HepG2 (cell line): ENCODE measurements at regions not wholly inside any gene's neighbourhood (a gene's known extent, or its start where the extent isn't known, plus 50 kb on each side); places are given as distances from the start of the nearest gene placed in this dataset.

Experiments used
- AHDC1 ChIP-seq: sonication (generic); formaldehyde crosslinking; IDR thresholded peaks from 2 replicates; pipeline ENCODE4 v1.5.1; 2020; ENCODE audit warnings: mild to moderate bottlenecking, missing genetic modification reagents, borderline replicate concordance
- HDAC2 ChIP-seq: sonication (generic); formaldehyde crosslinking; IDR thresholded peaks from 2 replicates; pipeline ENCODE4 v1.4.0; 2020; ENCODE audit warnings: missing genetic modification reagents
- IKZF1 ChIP-seq: fragments of 450-650 bp; IDR thresholded peaks from 2 replicates; pipeline ENCODE4 v1.7.1; 2016
- POLR2A ChIP-seq, 2 experiments: IDR thresholded peaks; 2 replicates each; pipeline ENCODE4 v1.6.1; 2011; ENCODE audit warnings: low read depth in 2 of 2, low read length in 2 of 2, mild to moderate bottlenecking in 1 of 2, moderate library complexity in 1 of 2; ENCODE audit not compliant: insufficient read depth in 1 of 2
- ZC3H13 ChIP-seq: sonication (generic); formaldehyde crosslinking; IDR thresholded peaks from 2 replicates; pipeline ENCODE4 v1.8.1; 2023; ENCODE audit warnings: mild to moderate bottlenecking, missing genetic modification reagents, moderate library complexity
- ZNF251 ChIP-seq: sonication (generic); formaldehyde crosslinking; IDR thresholded peaks from 2 replicates; pipeline ENCODE4 v1.9.0; 2021; ENCODE audit warnings: mild to moderate bottlenecking, missing genetic modification reagents
- ZNF562 ChIP-seq: sonication (generic); formaldehyde crosslinking; IDR thresholded peaks from 2 replicates; pipeline ENCODE4 v1.8.0; 2022; ENCODE audit warnings: missing genetic modification reagents, borderline replicate concordance
- ZNF567 ChIP-seq: sonication (generic); formaldehyde crosslinking; IDR thresholded peaks from 2 replicates; pipeline ENCODE4 v1.8.1; 2023; ENCODE audit warnings: mild to moderate bottlenecking, missing genetic modification reagents, borderline replicate concordance
- ZNF687 ChIP-seq: sonication (generic); formaldehyde crosslinking; IDR thresholded peaks from 2 replicates; pipeline ENCODE4 v1.5.1; 2020; ENCODE audit warnings: mild to moderate bottlenecking, missing genetic modification reagents, moderate library complexity
- ZNF704 ChIP-seq: sonication (generic); formaldehyde crosslinking; IDR thresholded peaks from 2 replicates; pipeline ENCODE4 v1.8.1; 2023; ENCODE audit warnings: mild to moderate bottlenecking, inconsistent platforms, moderate library complexity, missing genetic modification reagents, borderline replicate concordance
- ZNF878 ChIP-seq: sonication (generic); formaldehyde crosslinking; IDR thresholded peaks from 2 replicates; pipeline ENCODE4 v1.8.1; 2023; ENCODE audit warnings: mild to moderate bottlenecking, missing genetic modification reagents, moderate library complexity
- TF ChIP-seq, protein P1 (sequence below): IDR thresholded peaks from 2 replicates; pipeline ENCODE4 v1.6.1; 2016; ENCODE audit warnings: low read depth, missing genetic modification reagents, missing compliant biosample characterization

GRCh38 chr4:123599920-123600810, 203.6 kb downstream of the SPRY1 start (continued):
- TF ChIP-seq, protein P1, sequence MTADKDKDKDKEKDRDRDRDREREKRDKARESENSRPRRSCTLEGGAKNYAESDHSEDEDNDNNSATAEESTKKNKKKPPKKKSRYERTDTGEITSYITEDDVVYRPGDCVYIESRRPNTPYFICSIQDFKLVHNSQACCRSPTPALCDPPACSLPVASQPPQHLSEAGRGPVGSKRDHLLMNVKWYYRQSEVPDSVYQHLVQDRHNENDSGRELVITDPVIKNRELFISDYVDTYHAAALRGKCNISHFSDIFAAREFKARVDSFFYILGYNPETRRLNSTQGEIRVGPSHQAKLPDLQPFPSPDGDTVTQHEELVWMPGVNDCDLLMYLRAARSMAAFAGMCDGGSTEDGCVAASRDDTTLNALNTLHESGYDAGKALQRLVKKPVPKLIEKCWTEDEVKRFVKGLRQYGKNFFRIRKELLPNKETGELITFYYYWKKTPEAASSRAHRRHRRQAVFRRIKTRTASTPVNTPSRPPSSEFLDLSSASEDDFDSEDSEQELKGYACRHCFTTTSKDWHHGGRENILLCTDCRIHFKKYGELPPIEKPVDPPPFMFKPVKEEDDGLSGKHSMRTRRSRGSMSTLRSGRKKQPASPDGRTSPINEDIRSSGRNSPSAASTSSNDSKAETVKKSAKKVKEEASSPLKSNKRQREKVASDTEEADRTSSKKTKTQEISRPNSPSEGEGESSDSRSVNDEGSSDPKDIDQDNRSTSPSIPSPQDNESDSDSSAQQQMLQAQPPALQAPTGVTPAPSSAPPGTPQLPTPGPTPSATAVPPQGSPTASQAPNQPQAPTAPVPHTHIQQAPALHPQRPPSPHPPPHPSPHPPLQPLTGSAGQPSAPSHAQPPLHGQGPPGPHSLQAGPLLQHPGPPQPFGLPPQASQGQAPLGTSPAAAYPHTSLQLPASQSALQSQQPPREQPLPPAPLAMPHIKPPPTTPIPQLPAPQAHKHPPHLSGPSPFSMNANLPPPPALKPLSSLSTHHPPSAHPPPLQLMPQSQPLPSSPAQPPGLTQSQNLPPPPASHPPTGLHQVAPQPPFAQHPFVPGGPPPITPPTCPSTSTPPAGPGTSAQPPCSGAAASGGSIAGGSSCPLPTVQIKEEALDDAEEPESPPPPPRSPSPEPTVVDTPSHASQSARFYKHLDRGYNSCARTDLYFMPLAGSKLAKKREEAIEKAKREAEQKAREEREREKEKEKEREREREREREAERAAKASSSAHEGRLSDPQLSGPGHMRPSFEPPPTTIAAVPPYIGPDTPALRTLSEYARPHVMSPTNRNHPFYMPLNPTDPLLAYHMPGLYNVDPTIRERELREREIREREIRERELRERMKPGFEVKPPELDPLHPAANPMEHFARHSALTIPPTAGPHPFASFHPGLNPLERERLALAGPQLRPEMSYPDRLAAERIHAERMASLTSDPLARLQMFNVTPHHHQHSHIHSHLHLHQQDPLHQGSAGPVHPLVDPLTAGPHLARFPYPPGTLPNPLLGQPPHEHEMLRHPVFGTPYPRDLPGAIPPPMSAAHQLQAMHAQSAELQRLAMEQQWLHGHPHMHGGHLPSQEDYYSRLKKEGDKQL (CRISPR knock-in tag): peak; percentile 88
- TF ChIP-seq AHDC1 (CRISPR knock-in tag): peak; percentile 88
- TF ChIP-seq ZNF704 (CRISPR knock-in tag): no peak
- TF ChIP-seq ZC3H13: no peak
- TF ChIP-seq IKZF1: no peak
- TF ChIP-seq ZNF687: no peak
- no peak for TF ChIP-seq ZNF251
- no peak for TF ChIP-seq ZNF878
- peak; percentile 95 for TF ChIP-seq HDAC2 (CRISPR knock-in tag)
- no peak for TF ChIP-seq ZNF567 (CRISPR knock-in tag)
- no peak for TF ChIP-seq ZNF562 (CRISPR knock-in tag)
- TF ChIP-seq POLR2A (IDR thresholded peaks at IDR 0.05; ENCODE audit: insufficient read depth in 1 of 2, low read depth in 2 of 2, low read length in 2 of 2): peak in 1 of 2 experiments; percentile 69; a peak in 2 of 4 replicates
